ENCODE measurements at regions not wholly inside any gene's neighbourhood (a gene's known extent, or its start where the extent isn't known, plus 50 kb on each side); places are given as distances from the start of the nearest gene placed in this dataset.

GRCh38 chr6:74690365-74690764 lies 515.5 kb downstream of the COL12A1 start:
- Histone ChIP-seq H3K4me1 (ENCODE audit: insufficient read depth, low read length) (no peaks in the 10 kb centered on the region), H3K9me3 (ENCODE audit: insufficient read depth, low read depth, low read length) (no peaks in the 10 kb centered on the region), H3K4me3 (ENCODE audit: low read length) (no peak overlapping the region), H3K9ac (ENCODE audit: low read depth, low read length) (no peak overlapping the region), H3K27ac (ENCODE audit: low read length) (no peak overlapping the region), H3K27me3 (ENCODE audit: insufficient read depth, low read length) (no peaks in the 10 kb centered on the region), H3K36me3 (ENCODE audit: insufficient read depth, low read depth, low read length) (no peaks in the 10 kb centered on the region)

GRCh38 chr6:74689601-74690000 lies 516.3 kb downstream of the COL12A1 start:
- no peaks in the 10 kb centered on the region for H3K36me3 ChIP-seq (ENCODE audit: insufficient read depth, low read depth, low read length)
- no peaks in the 10 kb centered on the region for H3K27me3 ChIP-seq (ENCODE audit: insufficient read depth, low read length)
- no peak overlapping the region for H3K9ac ChIP-seq (ENCODE audit: low read depth, low read length)
- H3K4me3 ChIP-seq (ENCODE audit: low read length): no peak overlapping the region
- no peaks in the 10 kb centered on the region for H3K9me3 ChIP-seq (ENCODE audit: insufficient read depth, low read depth, low read length)
- H3K4me1 ChIP-seq (ENCODE audit: insufficient read depth, low read length): no peaks in the 10 kb centered on the region
- no peak overlapping the region for H3K27ac ChIP-seq (ENCODE audit: low read length)

- Histone ChIP-seq H3K9me3 (ENCODE audit: insufficient read depth, low read depth, low read length) (no peaks in the 10 kb centered on the region), H3K27ac (ENCODE audit: low read length) (no peak overlapping the region)
Measured at GRCh38 chr6:74677463-74677862, 528.4 kb downstream of the COL12A1 start.

GRCh38 chr6:74676906-74677305 lies 528.9 kb downstream of the COL12A1 start:
- Histone ChIP-seq H3K4me1 (ENCODE audit: insufficient read depth, low read length) (no peaks in the 10 kb centered on the region), H3K36me3 (ENCODE audit: insufficient read depth, low read depth, low read length) (no peaks in the 10 kb centered on the region), H3K4me3 (ENCODE audit: low read length) (no peak overlapping the region), H3K27me3 (ENCODE audit: insufficient read depth, low read length) (no peaks in the 10 kb centered on the region), H3K9ac (ENCODE audit: low read depth, low read length) (no peak overlapping the region), H3K27ac (ENCODE audit: low read length) (no peak overlapping the region), H3K9me3 (ENCODE audit: insufficient read depth, low read depth, low read length) (no peaks in the 10 kb centered on the region)

More at GRCh38 chr6:74677463-74677862, 528.4 kb downstream of the COL12A1 start:
- no peak overlapping the region for H3K4me3 ChIP-seq (ENCODE audit: low read length)
- no peaks in the 10 kb centered on the region for H3K4me1 ChIP-seq (ENCODE audit: insufficient read depth, low read length)
- H3K27me3 ChIP-seq (ENCODE audit: insufficient read depth, low read length): no peaks in the 10 kb centered on the region
- H3K36me3 ChIP-seq (ENCODE audit: insufficient read depth, low read depth, low read length): no peaks in the 10 kb centered on the region
- H3K9ac ChIP-seq (ENCODE audit: low read depth, low read length): no peak overlapping the region

- Histone ChIP-seq H3K9me3 (ENCODE audit: insufficient read depth, low read depth, low read length) (no peaks in the 10 kb centered on the region), H3K9ac (ENCODE audit: low read depth, low read length) (no peak overlapping the region), H3K4me1 (ENCODE audit: insufficient read depth, low read length) (no peaks in the 10 kb centered on the region), H3K36me3 (ENCODE audit: insufficient read depth, low read depth, low read length) (no peaks in the 10 kb centered on the region), H3K27ac (ENCODE audit: low read length) (no peak overlapping the region), H3K4me3 (ENCODE audit: low read length) (no peak overlapping the region), H3K27me3 (ENCODE audit: insufficient read depth, low read length) (no peaks in the 10 kb centered on the region)
Measured at GRCh38 chr6:74674377-74674776, 531.5 kb downstream of the COL12A1 start.

- Histone ChIP-seq H3K9me3 (ENCODE audit: insufficient read depth, low read depth, low read length) (no peaks in the 10 kb centered on the region), H3K4me1 (ENCODE audit: insufficient read depth, low read length) (no peaks in the 10 kb centered on the region), H3K36me3 (ENCODE audit: insufficient read depth, low read depth, low read length) (no peaks in the 10 kb centered on the region), H3K27me3 (ENCODE audit: insufficient read depth, low read length) (no peaks in the 10 kb centered on the region), H3K4me3 (ENCODE audit: low read length) (no peak overlapping the region), H3K27ac (ENCODE audit: low read length) (no peak overlapping the region), H3K9ac (ENCODE audit: low read depth, low read length) (no peak overlapping the region)
Measured at GRCh38 chr6:74671558-74672025, 534.3 kb downstream of the COL12A1 start.

GRCh38 chr6:74658391-74658790 lies 547.5 kb downstream of the COL12A1 start:
- H3K9me3 ChIP-seq (ENCODE audit: insufficient read depth, low read depth, low read length): peaks cover 20% of the 10 kb centered on the region
- no peaks in the 10 kb centered on the region for H3K27me3 ChIP-seq (ENCODE audit: insufficient read depth, low read length)
- H3K36me3 ChIP-seq (ENCODE audit: insufficient read depth, low read depth, low read length): no peaks in the 10 kb centered on the region
- no peak overlapping the region for H3K4me3 ChIP-seq (ENCODE audit: low read length)
- no peaks in the 10 kb centered on the region for H3K4me1 ChIP-seq (ENCODE audit: insufficient read depth, low read length)
- no peak overlapping the region for H3K9ac ChIP-seq (ENCODE audit: low read depth, low read length)
- no peak overlapping the region for H3K27ac ChIP-seq (ENCODE audit: low read length)

- no peak overlapping the region for H3K27ac ChIP-seq (ENCODE audit: low read length)
- no peaks in the 10 kb centered on the region for H3K36me3 ChIP-seq (ENCODE audit: insufficient read depth, low read depth, low read length)
- no peaks in the 10 kb centered on the region for H3K4me1 ChIP-seq (ENCODE audit: insufficient read depth, low read length)
- no peak overlapping the region for H3K4me3 ChIP-seq (ENCODE audit: low read length)
- no peak overlapping the region for H3K9ac ChIP-seq (ENCODE audit: low read depth, low read length)
- H3K27me3 ChIP-seq (ENCODE audit: insufficient read depth, low read length): no peaks in the 10 kb centered on the region
- peaks cover 20% of the 10 kb centered on the region for H3K9me3 ChIP-seq (ENCODE audit: insufficient read depth, low read depth, low read length)
Measured at GRCh38 chr6:74657931-74658330, 547.9 kb downstream of the COL12A1 start.

GRCh38 chr6:74657011-74657410 lies 548.8 kb downstream of the COL12A1 start:
- H3K9ac ChIP-seq (ENCODE audit: low read depth, low read length): no peak overlapping the region
- no peak overlapping the region for H3K27ac ChIP-seq (ENCODE audit: low read length)
- H3K4me3 ChIP-seq (ENCODE audit: low read length): no peak overlapping the region
- H3K9me3 ChIP-seq (ENCODE audit: insufficient read depth, low read depth, low read length): peaks cover 20% of the 10 kb centered on the region
- no peaks in the 10 kb centered on the region for H3K4me1 ChIP-seq (ENCODE audit: insufficient read depth, low read length)
- no peaks in the 10 kb centered on the region for H3K36me3 ChIP-seq (ENCODE audit: insufficient read depth, low read depth, low read length)
- H3K27me3 ChIP-seq (ENCODE audit: insufficient read depth, low read length): no peaks in the 10 kb centered on the region

GRCh38 chr6:74656453-74656852 lies 549.4 kb downstream of the COL12A1 start:
- no peaks in the 10 kb centered on the region for H3K4me1 ChIP-seq (ENCODE audit: insufficient read depth, low read length)
- peaks cover 20% of the 10 kb centered on the region for H3K9me3 ChIP-seq (ENCODE audit: insufficient read depth, low read depth, low read length)
- no peak overlapping the region for H3K4me3 ChIP-seq (ENCODE audit: low read length)
- H3K27me3 ChIP-seq (ENCODE audit: insufficient read depth, low read length): no peaks in the 10 kb centered on the region
- no peak overlapping the region for H3K27ac ChIP-seq (ENCODE audit: low read length)
- H3K9ac ChIP-seq (ENCODE audit: low read depth, low read length): no peak overlapping the region
- no peaks in the 10 kb centered on the region for H3K36me3 ChIP-seq (ENCODE audit: insufficient read depth, low read depth, low read length)

- Histone ChIP-seq H3K9ac (ENCODE audit: low read depth, low read length) (no peak overlapping the region), H3K9me3 (ENCODE audit: insufficient read depth, low read depth, low read length) (peaks cover 7% of the 10 kb centered on the region; the same call in 1 of the 2 replicates), H3K4me3 (ENCODE audit: low read length) (no peak overlapping the region), H3K27ac (ENCODE audit: low read length) (no peak overlapping the region), H3K36me3 (ENCODE audit: insufficient read depth, low read depth, low read length) (no peaks in the 10 kb centered on the region), H3K27me3 (ENCODE audit: insufficient read depth, low read length) (no peaks in the 10 kb centered on the region), H3K4me1 (ENCODE audit: insufficient read depth, low read length) (no peaks in the 10 kb centered on the region)
Measured at GRCh38 chr6:74654296-74654695, 551.6 kb downstream of the COL12A1 start.

GRCh38 chr6:74651948-74652842 lies 553.7 kb downstream of the COL12A1 start:
- no peaks in the 10 kb centered on the region for H3K9me3 ChIP-seq (ENCODE audit: insufficient read depth, low read depth, low read length)
- no peak overlapping the region for H3K27ac ChIP-seq (ENCODE audit: low read length)
- no peaks in the 10 kb centered on the region for H3K36me3 ChIP-seq (ENCODE audit: insufficient read depth, low read depth, low read length)
- H3K4me3 ChIP-seq (ENCODE audit: low read length): no peak overlapping the region
- H3K27me3 ChIP-seq (ENCODE audit: insufficient read depth, low read length): no peaks in the 10 kb centered on the region
- H3K9ac ChIP-seq (ENCODE audit: low read depth, low read length): no peak overlapping the region
- no peaks in the 10 kb centered on the region for H3K4me1 ChIP-seq (ENCODE audit: insufficient read depth, low read length)

All from iPS-20b (cell line).